Left forelimb (tissue), 1 donor: ENCODE measurements at regions not wholly inside any gene's neighbourhood (a gene's known extent, or its start where the extent isn't known, plus 50 kb on each side); places are given as distances from the start of the nearest gene placed in this dataset.
"Not testable (repeated sequence)": the region's sequence is repeated elsewhere in the genome, so short reads cannot be mapped to it uniquely, and the experiment has no call there.

ENCODE experiments used
- DNase-seq: peaks from one replicate; pipeline ENCODE4 v3.0.0-alpha.2; 2018; ENCODE audit warnings: low spot score

DNA sequence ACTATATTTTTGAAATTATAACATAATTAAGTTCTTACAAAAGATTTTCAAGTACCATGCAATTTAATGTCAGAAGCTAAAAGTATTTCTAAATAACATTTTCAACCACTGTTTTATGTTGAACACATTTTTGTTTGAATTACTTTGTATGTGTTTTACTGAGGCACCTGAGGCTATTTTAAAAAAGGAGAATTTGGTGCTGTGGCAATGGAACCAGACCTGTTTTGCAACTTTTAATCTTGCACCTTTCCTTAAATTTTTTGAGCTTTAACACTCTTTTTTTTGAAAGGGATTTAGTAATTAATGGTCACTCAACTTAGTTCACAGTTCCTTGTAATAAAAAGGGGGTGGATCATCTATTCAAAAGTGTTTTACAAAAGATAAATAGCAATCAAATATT lies 561.6 kb downstream of the ZBBX start:
- no peak for DNase-seq

DNA sequence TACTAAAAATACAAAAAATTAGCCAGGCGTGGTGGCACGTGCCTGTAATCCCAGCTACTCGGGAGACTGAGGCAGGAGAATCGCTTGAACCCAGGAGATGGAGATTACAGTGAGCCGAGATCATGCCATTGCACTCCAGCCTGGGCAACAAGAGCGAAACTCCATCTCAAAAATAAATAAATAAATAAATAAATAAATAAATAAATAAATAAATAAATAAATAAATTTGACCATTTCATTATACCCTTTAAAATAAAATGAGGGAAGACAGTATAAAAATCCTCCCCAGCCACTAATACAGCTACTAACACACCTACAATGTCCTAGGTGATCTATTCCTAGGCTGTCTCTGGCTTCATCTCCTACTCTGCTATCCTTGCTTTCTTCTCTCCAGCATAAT lies 562.8 kb downstream of the ZBBX start:
- not testable (repeated sequence) for DNase-seq

DNA sequence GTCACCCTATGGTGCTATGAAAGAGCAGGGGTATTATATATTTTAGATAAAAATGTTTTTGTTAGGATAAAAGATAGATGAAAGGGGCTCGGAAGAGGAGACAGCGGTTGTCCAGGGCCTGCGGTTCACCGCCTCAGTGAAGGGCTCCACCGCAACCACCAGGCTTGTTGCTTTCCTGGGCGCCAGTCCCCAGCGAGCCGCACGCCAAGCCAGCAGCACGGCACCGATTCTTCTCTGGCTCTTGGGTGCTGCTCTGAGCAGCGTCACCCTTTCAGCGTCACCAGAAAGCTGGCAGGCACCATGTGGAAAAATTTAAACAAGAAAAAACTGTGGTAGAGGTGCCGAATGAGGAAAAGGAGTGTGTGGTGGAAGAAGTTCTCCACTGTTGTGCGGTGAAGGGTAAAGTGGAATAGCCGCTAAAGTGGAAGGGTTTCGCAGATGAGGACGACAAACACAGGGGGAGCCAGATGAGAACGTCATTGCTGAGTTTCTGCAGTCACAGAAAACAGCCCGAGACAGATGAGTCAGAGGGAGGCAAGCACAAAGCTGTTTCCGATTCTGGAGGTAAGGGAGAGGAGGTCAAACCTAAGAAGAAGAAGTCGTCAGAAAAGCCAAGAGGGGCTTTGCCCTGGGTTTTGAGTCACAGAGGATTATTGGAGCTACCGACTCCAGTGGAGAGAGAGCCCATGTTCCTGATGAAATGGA lies 569.2 kb downstream of the ZBBX start:
- DNase-seq: no peak

DNA sequence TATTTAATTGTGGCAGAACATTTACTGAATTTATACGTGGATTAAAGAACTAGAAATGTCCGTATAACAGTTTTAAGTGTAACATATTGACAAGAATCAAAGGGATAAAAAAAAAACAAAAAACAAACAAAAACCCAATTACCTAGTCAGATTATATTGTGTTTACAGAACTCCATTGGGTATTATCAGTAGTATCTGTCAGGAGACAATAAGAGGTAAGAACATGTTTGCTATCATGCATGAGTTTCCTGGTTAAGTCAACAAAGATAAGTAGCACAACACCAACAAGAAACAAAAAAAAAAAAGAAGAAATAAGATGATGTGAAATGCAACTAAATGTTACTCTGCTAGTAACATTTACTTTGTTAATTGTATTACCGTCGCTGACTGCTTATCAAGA lies 570.6 kb downstream of the ZBBX start:
- no peak for DNase-seq

DNA sequence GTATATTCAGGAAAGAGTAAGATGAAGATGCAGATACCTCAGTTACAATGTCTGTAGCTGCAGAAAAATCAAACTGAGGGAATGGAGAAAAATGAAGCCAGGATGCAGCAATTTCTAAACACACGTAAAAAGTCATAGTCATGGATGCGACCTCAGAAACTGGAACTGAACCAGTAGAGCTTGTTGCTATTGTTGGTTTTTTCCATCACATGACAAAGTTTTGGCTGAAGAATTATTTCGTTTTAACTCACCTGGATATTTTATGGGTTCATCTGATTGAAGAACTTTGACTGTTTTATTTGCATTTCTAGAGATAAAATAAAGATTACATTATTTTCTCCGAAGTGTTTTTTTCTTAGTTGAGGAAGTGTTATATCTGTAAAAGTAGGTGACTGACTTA lies 591.2 kb downstream of the ZBBX start:
- no peak for DNase-seq

DNA sequence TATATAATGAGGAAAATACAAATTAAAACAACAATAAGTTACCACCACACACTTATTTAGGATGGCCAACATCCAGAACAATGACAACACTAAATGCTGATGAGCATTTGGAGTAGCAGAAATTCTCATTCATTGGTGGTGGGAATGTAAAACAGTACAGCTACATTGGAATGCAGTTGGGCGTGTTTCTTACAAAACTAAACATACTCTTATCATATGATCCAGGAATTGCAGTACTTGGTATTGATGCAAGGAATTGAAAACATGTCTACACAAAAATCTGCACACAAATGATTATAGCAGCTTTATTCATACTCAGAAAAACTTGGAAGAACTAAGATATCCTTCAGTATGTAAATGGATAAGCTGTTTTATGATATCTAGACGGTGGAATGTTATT lies 594.2 kb downstream of the ZBBX start:
- DNase-seq: no peak

DNA sequence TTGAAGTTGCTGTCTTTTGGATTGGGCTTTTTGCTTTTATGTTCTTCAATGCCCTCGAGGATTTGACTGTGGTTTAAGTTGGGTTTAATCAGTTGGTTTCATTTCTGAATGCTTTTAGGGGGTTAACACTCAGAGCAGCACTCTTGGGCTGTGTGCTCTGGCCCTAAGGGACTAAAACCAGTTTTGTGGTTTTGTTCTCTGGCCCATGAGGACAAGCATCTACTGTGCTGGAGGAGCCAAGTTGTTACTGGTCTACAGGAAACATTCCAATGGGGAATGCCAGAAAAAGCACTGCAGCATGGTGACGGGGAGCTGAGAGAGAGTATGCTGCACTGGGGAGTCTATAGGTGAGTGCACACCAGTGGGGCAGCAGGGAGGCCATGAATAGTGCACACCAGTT lies 596.9 kb downstream of the ZBBX start:
- no peak for DNase-seq

DNA sequence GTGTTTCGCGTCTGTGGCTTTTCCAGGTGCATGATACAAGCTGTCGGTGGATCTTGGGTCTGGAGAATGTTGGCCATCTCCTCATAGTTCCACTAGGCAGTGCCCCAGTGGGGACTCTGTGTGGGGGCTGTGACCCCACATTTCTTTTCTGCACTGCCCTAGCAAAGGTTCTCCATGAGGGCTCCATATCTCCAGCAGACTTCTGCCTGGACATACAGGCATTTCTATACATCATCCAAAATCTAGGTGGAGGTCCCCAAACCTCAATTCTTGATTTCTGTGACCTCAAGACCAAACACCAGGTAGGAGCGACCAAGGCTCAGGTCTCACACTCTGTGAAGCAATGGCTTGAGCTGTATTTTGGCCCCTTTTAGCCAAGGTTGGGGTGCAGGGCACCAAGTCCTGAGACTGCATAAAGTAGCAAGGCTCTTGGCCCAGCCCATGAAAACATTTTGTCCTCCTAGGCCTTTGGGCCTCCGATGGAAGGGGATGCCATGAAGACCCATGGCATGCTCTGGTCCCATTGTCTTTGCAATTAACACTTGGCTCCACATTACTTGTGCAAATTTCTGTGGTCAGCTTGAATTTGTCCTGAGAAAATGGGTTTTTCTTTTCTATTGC lies 615.3 kb downstream of the ZBBX start:
- DNase-seq: no peak

DNA sequence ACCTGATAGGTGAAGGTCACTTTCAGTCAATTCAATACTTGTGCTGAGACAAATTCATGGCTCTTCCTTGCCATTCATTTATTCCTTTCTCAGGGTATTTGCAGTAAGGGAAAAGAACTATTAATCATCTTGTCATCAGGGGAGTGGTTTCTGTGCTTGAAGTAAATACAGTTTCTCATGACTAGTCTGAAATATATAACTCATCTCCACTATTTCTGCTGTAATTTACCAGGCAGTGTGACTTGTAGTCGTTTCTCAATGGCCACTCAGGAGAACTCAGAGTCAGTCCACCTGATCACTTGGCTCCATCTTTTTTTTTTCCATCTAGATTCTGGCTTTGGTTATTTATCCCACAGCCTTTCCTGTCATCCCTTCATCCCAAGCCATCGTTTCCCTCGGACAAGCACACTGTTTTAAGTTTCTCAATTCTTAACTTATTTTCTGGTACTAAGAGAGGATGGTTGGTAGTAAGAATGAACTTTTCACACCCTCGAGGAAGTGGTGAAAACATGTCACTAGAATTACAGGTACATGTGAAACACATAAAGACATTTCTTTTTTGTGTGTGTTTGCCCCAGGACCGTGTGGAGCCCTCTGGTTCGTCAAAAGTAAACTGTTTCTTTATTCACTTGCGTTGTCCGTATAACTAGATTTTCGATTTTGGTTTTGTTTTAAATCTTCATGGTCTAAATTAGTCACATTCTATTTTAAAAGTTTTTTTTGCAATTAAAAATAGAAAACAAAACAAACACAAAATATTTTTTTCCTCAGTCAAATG lies 620.2 kb downstream of the ZBBX start:
- no peak for DNase-seq

DNA sequence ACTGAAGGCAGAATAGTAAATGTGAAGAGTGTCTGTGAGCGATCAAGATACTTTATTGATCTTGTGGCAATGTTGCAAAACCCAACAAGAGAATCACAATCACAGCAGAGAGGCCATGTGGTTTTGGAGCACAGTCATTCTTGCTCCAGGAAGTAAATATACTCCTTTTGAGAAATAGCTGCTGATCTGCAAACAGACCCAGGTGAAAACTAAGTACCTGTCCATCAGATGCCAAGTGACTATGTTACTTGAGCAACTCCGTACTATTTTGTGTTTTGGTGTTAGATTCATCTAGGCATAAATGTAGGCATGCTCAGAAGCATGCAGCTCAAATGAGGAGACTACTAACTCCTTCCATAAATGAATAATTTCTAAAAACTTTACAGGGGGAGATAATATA lies 627.9 kb downstream of the ZBBX start:
- DNase-seq: no peak

DNA sequence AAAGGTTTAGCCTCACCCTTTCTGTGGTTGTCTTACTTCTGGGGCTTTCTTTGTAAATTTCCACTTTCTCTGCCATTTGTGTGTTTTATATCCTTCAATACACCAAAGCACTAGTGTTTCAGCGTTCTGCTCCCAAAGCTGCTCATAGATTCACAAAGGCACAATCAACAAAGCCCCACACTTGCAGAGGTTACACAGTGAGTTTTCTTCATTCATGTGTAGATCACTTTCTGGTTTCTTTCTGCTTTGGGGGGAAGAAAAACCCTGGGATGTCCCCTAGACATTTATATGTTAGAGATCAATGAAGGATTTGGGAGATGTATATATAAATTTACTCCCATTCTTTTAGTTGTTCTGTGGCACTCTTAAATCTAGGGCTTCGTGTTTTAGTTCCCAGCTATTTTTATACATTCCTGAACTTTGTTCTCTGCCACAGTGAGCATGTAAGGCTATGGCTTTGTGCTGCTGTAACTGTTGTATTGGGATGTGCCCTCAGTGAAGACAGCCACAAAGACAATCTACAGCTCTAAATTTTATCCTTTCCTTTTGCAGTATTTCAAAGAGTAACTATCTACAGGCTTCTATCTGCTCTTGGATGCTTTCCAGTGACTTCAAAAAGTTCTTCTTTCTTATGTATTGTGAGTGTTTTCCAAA lies 636.5 kb downstream of the ZBBX start:
- no peak for DNase-seq

DNA sequence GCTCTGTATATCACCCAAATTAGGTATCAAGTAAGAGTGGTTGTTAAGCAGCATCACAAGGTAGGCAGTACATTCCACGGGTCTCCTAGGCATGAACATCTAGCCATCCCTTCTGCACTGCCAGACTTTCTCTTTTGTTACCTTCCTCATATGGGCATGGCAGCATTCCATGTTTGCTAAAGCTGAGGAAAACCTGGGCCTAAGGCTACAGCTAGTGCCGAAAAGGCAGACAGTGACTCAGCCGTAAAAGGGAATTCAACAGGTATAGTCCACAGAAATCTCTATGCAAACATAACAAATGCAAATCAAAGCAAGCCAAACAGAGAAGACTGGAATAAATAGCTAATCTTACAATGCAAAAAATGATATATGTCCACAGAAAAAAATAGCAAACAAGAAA lies 645.4 kb downstream of the ZBBX start:
- no peak for DNase-seq

DNA sequence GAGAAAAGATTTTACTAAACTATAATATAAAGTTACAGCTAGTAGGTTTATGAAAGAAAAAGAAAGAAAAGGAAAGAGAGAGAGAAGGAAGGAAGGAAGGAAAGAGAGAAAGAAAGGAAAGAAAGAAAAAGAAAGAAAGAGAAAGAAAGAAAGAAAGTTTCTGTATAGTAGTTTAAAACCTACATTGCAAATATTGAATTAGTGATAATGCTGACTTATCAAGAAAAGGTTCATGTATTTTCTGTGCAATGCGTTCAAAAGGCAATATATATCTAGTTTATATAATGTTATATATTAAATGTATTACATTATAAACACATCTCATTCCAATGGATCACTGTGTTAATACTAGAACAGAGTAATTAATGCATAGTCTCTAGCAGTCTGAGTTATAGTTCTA lies 648.4 kb downstream of the ZBBX start:
- no peak for DNase-seq

DNA sequence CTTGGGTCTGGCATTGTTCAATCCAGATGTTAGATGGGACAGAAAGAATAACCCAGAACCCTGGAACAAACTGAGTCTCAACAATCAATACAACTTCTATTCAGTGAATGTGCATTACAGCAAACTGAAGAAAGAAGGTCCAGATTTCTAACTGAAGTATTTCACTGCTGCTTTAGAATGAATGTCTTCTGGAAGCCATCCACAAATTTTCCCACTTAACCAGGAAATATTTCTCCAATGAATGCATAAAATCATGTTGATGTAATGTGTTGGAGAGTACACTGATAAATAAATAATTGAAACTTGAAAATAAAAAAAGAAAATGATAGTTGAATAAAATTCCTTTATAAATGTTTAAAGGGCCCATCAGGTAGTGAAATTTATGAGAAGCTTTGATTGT lies 658.6 kb downstream of the ZBBX start:
- DNase-seq: no peak

DNA sequence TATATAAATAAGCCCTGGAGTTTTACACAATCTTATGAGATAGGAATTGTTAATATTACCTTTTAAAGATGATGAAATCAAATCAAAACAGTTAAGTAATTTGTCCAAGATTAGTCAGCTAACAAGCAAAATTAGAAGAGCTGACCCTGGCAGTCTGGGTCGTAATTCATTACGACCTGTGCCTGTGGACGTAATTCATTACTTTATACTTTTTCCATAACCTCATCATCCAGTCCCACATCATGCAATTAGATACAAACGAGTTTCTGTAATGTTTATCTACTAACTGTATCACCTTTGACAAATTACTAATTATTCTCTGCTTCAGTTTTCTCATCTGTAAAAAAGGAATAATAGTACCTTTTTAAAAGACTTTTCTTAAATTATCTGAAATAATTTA lies 665.9 kb downstream of the ZBBX start:
- no peak for DNase-seq

DNA sequence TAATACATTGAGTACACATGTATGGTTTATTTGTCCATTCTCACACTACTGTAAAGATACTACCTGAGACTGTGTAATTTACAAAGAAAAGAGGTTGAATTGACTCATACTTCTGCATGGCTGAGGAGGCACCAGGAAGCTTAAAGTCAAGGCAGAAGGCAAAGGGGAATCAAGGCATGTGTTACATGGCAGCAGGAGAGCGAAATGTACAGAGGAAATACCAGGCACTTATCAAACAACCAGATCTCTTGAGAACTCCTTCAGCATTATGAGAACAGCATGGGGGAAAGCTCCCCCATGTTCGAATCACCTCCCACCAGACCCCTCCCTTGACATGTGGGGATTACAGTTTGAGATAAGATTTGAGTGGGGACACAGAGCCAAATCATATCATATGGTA lies 666.3 kb downstream of the ZBBX start:
- DNase-seq: no peak

DNA sequence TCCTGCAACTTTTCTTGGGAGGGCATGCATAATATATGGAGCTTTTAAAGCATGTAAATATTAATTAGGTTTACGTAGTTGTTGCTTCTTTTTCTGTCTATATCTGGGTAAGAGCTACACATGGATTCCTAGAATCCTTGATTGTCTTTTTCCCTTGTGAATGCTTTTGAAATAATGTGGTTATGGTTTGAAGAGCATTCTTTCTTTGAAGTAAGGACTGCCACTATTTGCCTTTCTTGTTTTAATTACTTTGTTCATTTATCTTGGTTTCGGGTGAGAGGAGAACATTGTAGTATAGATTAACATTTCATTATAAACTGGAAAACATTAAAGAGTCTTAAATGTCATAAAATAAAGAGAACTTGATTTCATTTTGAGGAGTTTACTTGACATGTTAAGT lies 674.0 kb downstream of the ZBBX start:
- DNase-seq: no peak

DNA sequence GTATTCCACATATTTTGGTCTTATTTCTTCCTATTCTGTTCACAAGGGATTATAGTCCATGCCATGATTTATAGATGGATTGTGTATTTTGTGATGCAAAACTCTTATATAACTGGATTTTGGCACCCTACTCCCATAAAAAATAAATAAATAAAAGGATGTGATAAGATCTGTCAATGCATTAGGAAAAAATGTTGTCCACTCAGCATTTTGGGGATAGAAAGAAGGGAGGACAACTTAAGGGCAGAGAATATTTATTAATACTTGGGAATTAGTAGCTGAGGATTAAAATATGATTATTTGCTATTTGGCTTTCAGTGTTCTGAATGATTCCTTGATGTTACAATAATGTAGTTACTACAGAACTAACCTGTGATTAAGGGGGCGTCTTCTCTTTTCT lies 682.6 kb downstream of the ZBBX start:
- DNase-seq: no peak

DNA sequence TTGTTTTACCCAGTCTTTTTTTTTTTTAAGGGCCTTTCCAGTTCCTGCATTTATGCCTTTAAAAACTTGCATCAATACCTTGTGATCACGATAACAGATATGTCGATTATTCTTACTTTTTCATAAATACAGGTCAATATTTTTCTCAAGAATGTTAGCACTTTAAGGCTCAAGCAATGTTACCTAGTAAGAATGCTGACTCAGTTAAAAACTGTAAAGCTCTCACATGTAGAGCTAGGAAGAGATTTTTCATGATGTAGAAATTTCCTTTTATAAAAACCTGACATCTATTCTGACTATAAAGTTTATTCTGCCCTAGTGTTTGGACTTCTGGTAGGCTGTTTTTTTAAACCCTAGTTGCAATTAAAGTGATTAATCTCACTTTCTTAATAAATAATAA lies 684.0 kb downstream of the ZBBX start:
- no peak for DNase-seq

DNA sequence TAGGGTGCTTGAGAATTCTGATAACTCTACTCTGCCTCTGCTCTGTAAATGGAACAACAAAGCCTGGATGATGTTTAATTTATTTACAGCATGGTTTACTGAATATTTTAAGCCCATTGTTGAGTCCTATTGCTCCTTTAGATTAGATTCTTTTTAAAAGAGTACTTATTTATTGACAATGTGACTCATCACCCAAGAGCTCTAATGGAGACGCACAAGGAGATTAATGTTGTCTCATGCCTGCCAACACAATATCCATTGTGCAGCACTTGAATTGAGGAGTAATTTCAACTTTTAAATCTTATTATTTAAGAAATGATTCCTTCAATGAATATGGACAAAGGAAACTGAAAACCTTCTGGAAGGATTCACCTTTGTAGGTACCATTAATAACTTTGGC lies 691.4 kb downstream of the ZBBX start:
- no peak for DNase-seq

DNA sequence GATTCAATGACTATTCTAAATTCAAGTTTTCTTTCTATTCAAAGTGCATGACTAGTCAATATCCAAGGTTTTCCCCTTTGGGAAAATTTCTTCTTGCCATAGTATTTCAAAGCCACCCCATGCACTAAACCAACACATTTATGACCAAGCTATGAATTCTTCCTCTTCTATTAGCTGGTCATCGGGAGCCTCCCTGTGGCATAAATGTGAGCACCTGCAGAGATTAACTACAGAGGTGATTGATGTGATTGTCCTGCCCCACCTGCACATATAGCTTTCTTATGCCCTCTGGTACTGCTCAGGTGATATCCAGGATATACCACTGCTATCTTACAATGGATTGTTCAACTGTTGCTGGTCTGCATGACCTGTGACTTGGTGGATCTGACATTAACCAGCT lies 694.9 kb downstream of the ZBBX start:
- DNase-seq: no peak

DNA sequence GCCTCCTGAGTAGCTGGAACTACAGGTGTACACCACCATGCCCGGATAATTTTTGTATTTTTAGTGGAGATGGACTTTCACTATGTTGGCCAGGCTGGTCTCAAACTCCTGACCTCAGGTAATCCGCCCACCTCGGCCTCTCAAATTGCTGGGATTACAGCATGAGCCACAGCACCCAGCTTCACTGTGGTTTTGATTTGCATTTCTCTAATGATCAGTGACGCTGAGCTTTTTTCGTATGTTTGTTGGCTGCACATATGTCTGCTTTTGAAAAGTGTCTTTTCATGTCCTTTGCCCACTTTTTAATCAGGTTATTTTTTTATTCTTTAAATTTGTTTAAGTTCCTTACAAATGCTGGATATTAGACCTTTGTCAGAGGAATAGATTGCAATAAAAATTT lies 696.0 kb downstream of the ZBBX start:
- DNase-seq: not testable (repeated sequence)

DNA sequence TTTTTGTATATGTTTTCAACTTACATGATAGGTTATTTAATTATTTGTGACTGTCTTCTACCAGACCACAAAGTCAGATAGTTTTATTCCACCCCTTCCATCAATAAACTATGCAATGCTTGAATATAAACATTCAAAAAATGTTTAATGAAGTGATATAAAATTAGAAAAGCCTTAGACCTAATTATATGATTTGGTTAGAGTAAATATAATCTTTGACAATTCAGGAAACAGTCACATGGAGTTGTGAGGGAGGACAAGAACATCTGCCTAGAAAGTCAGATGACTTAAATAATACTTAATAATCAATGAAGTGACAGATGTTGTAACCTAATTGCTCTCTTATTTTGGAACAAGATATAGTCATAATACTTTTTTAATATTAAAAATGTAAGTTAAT lies 710.3 kb downstream of the ZBBX start:
- DNase-seq: no peak
